LNCAP (cell line): ENCODE measurements at regions not wholly inside any gene's neighbourhood (a gene's known extent, or its start where the extent isn't known, plus 50 kb on each side); places are given as distances from the start of the nearest gene placed in this dataset.

ENCODE experiments used
- CTCF ChIP-seq: fragments of 450-650 bp; IDR thresholded peaks from 2 replicates; pipeline ENCODE4 v1.5.1; 2017; ENCODE audit warnings: mild to moderate bottlenecking

- no peak for TF ChIP-seq CTCF
Measured at GRCh38 chr1:4227986-4228385, 327.9 kb upstream of the C1orf174 start.

- TF ChIP-seq CTCF: no peak
Measured at GRCh38 chr1:4253935-4254334, 353.9 kb upstream of the C1orf174 start.

GRCh38 chr1:4256351-4256750 is 356.3 kb upstream of the C1orf174 start:
- no peak for TF ChIP-seq CTCF

- no peak for TF ChIP-seq CTCF
Measured at GRCh38 chr1:4261327-4261726, 361.3 kb upstream of the C1orf174 start.

GRCh38 chr1:4262665-4263064 is 362.6 kb upstream of the C1orf174 start:
- no peak for TF ChIP-seq CTCF

GRCh38 chr1:4263699-4264098 is 363.6 kb upstream of the C1orf174 start:
- TF ChIP-seq CTCF: no peak

- no peak for TF ChIP-seq CTCF
Measured at GRCh38 chr1:4265836-4266235, 365.8 kb upstream of the C1orf174 start.
